Endothelial cell of umbilical vein (primary cell): ENCODE measurements at regions not wholly inside any gene's neighbourhood (a gene's known extent, or its start where the extent isn't known, plus 50 kb on each side); places are given as distances from the start of the nearest gene placed in this dataset.

ENCODE experiments used
- EZH2 ChIP-seq: IDR thresholded peaks from 2 replicates; pipeline ENCODE4 v1.6.1; 2012; ENCODE audit warnings: borderline replicate concordance, low read depth, mild to moderate bottlenecking, moderate library complexity, low read length, inconsistent platforms; ENCODE audit not compliant: severe bottlenecking
- POLR2A ChIP-seq: IDR thresholded peaks from 2 replicates; pipeline ENCODE4 v1.6.1; 2012; ENCODE audit warnings: low read depth, mild to moderate bottlenecking, control low read depth, low read length
- TF ChIP-seq, protein P1 (sequence below), 2 donors: IDR thresholded peaks; 1 replicate in 1 of 2; 2 replicates in 1 of 2; pipeline ENCODE4 v1.5.1; 2011; ENCODE audit warnings: low read length in 2 of 2, mild to moderate bottlenecking in 2 of 2, moderate library complexity in 2 of 2, control low read depth in 1 of 2, inconsistent platforms in 1 of 2, low read depth in 1 of 2; ENCODE audit not compliant: insufficient read depth in 1 of 2; ENCODE audit errors: extremely low read depth in 1 of 2

DNA sequence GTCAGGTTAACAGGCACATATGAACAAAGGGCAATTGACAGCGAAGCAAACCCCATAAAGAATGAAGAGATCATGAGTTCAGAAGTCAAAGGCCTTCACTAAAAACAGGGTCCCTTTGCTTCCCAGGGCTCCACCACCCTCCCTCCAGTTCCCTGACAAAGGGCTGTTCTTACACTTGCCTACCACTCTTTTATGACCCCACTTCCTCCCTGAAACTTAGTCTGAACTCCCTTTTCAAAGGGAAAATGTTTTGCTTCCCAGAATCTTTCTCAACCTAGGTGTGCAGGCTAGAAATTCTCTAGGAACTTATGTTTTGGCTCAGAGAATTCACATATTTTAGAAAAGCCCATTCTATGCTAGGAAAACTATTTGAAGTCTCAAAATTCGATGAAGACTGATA is 86.0 kb upstream of the ITGA4 start:
- no peak for TF ChIP-seq POLR2A
- TF ChIP-seq, protein P1, sequence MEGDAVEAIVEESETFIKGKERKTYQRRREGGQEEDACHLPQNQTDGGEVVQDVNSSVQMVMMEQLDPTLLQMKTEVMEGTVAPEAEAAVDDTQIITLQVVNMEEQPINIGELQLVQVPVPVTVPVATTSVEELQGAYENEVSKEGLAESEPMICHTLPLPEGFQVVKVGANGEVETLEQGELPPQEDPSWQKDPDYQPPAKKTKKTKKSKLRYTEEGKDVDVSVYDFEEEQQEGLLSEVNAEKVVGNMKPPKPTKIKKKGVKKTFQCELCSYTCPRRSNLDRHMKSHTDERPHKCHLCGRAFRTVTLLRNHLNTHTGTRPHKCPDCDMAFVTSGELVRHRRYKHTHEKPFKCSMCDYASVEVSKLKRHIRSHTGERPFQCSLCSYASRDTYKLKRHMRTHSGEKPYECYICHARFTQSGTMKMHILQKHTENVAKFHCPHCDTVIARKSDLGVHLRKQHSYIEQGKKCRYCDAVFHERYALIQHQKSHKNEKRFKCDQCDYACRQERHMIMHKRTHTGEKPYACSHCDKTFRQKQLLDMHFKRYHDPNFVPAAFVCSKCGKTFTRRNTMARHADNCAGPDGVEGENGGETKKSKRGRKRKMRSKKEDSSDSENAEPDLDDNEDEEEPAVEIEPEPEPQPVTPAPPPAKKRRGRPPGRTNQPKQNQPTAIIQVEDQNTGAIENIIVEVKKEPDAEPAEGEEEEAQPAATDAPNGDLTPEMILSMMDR (IDR thresholded peaks at IDR 0.05; ENCODE audit: extremely low read depth in 1 of 2, insufficient read depth in 1 of 2, low read depth in 1 of 2, low read length in 2 of 2): no peak
- TF ChIP-seq EZH2: no peak
